ENCODE measurements at regions not wholly inside any gene's neighbourhood (a gene's known extent, or its start where the extent isn't known, plus 50 kb on each side); places are given as distances from the start of the nearest gene placed in this dataset.

- DNase-seq, result no peak
These were observed 221.2 kb upstream of the MAP3K7 start for GRCh38 chr6:90807791-90808701.

DNA sequence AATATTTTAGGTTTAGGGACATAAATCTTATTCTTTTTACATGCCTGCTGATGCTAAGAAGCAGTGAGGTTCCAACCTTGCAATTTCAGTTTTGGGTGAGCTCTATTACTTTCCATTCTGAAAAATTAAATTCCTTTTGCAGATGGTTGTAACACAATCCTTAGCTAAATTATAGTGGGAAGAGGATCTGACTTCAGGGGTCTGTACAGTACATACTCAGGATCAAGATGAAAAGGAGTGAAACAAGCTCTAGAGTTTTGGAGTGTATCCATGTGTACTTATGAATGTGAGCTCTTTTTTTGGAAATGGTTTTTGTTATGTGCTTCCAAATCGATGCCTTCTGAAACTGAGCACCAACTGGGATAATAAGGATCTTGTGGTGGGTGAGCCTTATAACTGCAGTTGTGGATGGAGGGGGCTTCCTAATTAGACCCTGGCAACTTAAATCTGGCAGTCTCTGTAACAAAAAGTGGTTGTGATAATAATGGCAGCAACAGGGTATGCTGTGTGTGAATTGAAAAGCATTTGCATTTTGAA, 218.8 kb upstream of the MAP3K7 start:
- DNase-seq, result peak in 1 of 3 donors; percentile 37

DNA sequence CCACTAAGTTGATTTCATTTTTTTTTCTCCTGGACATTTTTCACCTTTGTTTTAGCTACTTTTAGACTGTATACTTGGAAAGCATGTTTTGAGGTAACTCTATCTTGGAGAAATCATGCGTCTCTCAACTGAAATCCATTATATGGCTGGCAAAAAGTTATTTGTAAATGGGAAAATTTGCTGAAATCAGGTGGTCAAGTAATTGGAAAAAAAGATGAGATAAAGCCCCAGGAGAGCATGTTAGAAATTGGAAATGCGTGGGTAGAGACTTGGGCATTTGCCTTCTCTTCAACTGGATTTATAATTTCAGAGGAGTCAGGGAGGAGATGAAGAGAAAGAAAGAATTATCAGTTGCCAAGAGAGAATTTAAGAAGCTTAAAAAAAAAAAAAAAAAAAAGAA, 217.1 kb upstream of the MAP3K7 start:
- DNase-seq, result peak in 2 of 3 donors; percentile 38 to 52

DNA sequence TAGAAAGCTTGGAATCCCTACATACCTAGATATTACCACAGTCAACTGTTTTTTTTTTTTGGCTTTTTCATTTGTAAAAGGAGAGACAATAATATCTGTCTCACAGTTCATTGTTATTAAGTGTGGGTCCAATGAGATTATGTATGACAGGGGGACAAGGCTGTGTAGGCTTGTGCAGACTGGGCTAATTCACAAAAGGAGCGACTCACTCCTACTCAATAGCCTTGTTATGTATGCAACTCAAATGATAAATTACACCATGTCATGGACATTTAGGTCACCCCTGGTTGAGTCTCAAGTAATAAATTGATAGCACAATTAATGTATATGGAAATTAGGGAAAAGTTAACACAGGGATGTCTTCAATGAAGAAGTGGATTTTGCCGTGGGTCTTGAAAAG, 208.2 kb upstream of the MAP3K7 start:
- DNase-seq, result no peak

DNA sequence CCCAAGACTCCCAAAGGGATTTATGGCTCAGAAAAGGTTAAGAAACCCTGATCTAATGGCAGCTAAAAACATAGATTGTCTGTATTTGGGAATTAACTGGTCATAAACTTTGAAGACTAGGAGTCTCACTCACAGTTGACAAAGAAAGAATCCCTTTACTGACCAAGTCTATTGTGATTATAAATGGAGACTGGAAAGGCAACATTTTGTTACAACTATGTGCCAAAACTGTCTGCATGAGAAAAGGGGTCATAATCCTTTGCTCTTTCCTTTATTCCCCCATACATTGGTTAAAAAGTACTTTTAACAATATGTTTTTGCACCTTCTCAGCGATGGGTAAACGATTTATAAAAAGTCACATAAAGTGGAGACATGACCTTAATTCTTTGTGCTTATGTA, 206.9 kb upstream of the MAP3K7 start:
- DNase-seq, result no peak

- peak in 2 of 3 donors; percentile 7 to 65 for DNase-seq
These were observed 203.8 kb upstream of the MAP3K7 start for GRCh38 chr6:90790696-90791095.

GRCh38 chr6:90790058-90790457, 203.2 kb upstream of the MAP3K7 start:
- peak in 1 of 3 donors; percentile 29 for DNase-seq

- DNase-seq, result no peak
These were observed 201.9 kb upstream of the MAP3K7 start for GRCh38 chr6:90788781-90789180.

GRCh38 chr6:90787446-90787845, 200.6 kb upstream of the MAP3K7 start:
- no peak for DNase-seq

- no peak for DNase-seq
These were observed 193.9 kb upstream of the MAP3K7 start for GRCh38 chr6:90780778-90781177.

DNA sequence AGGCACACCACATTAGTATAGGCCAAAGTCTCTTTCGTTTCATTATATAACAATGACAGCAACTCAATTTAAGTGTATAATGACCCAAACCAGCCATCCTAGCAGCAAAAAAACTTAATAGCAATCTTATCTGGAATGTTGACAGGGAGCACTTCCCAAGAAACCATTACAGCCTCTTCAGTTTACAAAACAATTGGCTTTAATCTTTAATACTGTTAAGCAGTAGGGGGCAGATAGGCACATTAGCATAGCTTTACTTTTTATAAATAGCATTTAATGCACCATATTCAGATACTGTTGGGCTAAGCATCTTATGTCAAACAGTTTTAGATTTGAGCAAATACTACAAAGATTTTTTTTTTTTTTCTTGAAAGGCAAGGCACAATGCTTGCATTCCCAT, 193.3 kb upstream of the MAP3K7 start:
- DNase-seq, result no peak

DNA sequence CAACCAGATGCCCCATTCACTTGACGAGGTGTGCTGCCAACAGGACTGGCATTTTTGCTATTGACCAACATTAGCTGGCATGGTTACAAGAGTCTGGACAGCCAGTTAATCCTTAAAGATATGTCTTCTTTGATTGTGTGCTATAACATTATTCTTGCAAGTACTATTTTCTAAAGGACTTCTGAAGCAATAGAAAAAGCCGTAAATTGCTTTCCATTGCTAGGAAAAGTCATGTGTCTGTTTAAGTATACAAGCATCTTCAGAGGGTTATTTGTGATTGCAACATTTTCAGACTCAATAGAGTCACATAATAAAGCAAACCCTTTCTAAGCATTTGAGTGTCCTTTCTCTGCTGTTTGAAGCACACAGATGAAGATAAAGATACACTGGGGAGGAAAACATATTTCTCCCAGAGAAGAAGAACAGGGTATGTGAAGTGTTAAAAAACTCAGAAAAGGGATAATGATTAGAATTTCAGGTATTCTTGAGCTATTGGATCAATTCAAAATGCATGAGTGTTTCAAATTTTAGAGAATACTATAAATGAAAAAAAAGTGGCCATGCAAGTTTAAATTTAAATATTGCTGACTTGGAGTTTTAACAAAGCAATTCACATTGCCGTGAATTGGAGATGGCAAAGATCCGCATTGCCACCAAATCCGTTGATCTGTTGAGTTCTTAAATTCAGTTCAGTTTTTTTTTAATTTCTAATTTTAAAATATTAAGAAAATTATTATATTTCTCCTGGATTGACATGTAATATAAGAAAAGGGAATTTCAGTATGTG, 191.7 kb upstream of the MAP3K7 start:
- DNase-seq, result no peak

DNA sequence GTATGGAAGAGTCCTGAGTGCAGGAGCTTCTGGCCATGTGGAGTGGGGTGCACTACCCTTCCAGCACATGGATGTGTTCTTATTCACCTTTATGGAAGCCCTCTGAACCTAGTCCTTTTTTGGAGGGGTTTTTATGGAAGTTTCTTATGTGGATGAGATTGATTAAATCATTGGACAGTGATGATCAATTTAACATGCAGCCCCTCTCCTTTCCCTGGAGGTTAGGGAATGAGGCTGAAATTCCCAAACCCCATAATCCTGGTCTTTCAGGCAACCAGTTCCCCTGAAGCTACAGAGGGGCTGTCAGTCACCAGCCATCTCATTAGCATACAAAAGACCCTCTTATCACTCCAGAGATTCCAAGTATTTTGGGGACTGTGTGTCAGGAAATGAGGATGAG, 183.9 kb upstream of the MAP3K7 start:
- DNase-seq, result no peak

- DNase-seq, result no peak
These were observed 179.0 kb upstream of the MAP3K7 start for GRCh38 chr6:90765895-90766294.

DNA sequence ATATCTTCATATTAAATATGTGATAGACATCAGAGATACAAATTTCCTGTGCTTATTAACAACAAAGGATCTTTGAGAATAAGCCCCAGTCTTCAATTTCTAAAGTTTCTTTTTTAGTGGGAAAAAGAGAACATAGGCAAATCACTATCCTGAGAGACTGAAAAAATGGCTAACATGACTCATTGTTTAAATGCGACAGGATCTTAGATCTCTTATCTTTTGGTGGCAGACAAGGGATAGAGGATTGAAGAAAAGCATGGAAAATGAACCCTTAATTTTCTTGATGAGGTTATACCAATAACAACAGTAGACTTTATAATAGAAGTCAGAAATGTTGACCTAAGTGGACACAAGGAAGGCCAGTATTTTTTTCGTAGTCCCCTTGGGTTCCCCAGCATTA, 178.6 kb upstream of the MAP3K7 start:
- no peak for DNase-seq

DNA sequence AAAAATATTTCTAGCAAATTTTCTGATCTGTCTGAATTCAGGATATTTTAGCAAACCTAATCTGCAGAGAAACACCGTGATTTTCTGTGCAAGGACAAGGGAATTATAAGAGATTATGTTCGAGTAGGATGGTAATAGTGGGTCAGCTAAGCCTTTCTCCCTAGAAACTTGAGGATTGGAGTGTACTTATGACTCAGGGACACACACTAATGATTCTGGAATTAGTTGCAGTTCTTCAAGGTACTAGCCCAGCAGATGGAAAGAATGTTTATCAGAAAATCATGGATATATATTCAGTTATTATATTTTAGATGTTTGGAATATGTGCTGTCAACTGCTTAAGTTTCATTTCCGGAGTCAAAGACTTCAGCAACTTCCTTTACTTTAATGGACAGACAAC, 177.1 kb upstream of the MAP3K7 start:
- DNase-seq, result no peak

DNA sequence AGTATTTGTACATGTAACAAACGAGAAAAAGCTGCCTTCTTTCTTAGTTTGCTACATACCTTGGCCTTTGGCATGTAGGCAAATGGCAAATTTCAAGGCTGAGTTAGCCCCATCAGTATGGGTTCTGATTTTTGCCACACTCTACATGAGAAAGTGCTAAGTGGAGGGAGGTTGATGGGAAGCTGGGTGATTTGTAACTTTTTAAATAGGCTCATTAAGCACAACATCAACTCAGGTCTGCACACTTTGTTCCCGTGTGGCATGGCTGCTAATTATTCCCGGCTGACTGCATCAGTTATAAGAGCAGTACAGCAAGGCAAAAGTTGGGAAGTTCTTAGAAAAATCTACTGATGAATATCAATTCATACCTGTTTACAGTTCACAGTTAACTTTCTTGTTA, 172.8 kb upstream of the MAP3K7 start:
- DNase-seq, result no peak

- no peak for DNase-seq
These were observed 171.9 kb upstream of the MAP3K7 start for GRCh38 chr6:90758741-90759140.

DNA sequence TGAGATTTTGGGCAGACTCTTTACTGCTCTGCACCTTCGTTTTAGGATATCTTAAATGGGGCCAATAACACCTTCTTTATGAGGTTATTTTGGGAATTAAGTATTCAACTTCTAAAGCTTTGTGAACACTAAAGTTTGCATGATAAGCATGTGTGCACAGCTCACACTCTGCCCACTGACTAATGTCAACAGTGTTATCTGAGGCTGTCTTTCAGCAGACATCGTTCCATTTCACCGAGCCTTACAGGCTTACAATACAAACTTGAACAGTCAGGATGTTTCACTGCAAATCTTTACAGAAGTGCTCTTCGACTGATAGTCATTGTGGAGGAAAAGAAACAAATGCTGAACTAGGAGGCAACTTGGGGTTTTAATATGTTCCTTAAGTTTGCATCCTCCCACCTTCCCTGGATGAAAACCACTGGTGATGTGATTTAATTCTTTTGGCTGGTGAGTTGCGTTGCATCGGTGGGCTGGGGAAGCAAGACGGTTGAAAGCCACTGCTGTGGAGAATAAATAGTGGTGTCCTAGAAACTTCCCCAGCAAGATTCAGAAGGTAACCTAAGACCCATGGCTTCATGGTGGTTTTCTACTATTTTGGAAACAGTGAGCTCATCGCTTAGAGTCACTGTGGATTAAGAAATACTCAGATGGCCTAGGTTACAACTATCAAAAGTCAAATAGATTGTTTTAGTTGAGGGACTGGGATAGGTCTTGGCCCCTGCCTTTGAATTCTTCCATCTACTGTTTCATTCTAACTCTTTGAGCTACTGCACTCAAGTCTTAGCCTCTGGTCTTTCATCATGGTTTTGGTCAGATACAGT, 167.2 kb upstream of the MAP3K7 start:
- peak in 2 of 3 donors; percentile 10 to 29 for DNase-seq

GRCh38 chr6:90739802-90740201, 152.9 kb upstream of the MAP3K7 start:
- no peak for DNase-seq

DNA sequence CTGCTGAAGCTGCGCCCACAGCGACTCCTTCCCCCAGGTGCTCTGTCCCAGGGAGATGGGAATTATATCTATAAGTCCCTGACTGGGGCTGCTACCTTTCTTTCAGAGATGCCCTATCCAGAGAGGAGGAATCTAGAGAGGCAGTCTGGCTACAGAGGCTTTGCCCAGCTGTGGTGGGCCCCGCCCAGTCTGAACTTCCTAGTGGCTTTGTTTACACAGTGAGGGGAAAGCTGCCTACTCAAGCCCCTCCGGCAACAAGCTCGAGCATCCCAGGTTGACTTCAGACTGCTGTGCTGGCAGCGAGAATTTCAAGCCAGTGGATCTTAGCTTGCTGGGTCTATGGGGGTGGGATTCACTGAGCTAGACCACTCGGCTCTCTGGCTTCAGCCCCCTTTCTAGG, 152.5 kb upstream of the MAP3K7 start:
- DNase-seq, result no peak

DNA sequence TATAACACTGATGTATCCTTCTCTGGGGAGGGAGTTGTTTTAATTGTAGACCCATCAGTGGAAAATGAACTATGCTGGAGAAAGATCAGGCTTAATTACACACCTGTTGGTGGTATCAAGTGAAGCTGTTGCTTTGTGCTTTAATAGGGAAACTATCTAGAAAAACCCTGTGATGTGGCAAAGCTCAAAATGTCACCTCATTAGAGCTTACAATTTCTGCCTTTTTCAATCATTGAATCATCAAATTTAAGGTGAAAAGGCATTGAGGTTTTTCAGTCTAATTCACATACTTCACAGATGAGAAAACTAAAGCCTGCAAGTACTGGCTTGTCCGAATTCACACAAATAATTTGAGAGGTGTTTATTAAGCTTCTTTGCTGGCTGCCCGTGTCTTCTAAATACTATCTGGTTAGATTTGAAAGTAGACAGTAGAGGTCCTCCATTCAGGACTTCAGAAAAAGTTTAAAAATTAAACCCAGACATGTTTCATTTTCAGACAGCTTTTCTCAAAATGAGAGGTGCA, 143.3 kb upstream of the MAP3K7 start:
- no peak for DNase-seq
